Fibroblast of lung (primary cell): ENCODE measurements at regions not wholly inside any gene's neighbourhood (a gene's known extent, or its start where the extent isn't known, plus 50 kb on each side); places are given as distances from the start of the nearest gene placed in this dataset.

Source experiments
- DNase-seq, 2 donors: peaks; one replicate each; pipeline versions ENCODE4 v3.0.0 to v3.0.0-alpha.2; 2010; ENCODE audit warnings: low read depth in 2 of 2
- H2AFZ ChIP-seq: 2 replicates; pipeline ENCODE4 v1.5.1; 2012; ENCODE audit warnings: low read length, control low read depth, inconsistent platforms
- H3K27ac ChIP-seq: 2 replicates; pipeline ENCODE4 v1.5.1; 2011; ENCODE audit warnings: low read length, control low read depth; ENCODE audit not compliant: insufficient read depth
- H3K27me3 ChIP-seq: 2 replicates; pipeline ENCODE4 v1.5.1; 2011; ENCODE audit warnings: mild to moderate bottlenecking, low read length; ENCODE audit not compliant: control insufficient read depth, insufficient read depth
- H3K36me3 ChIP-seq: 2 replicates; pipeline ENCODE4 v1.5.1; 2011; ENCODE audit warnings: low read length; ENCODE audit not compliant: control insufficient read depth, insufficient read depth
- H3K4me1 ChIP-seq: 2 replicates; pipeline ENCODE4 v1.5.1; 2011; ENCODE audit warnings: low read length; ENCODE audit not compliant: control insufficient read depth, insufficient read depth; ENCODE audit errors: extremely low read depth
- H3K4me2 ChIP-seq: 2 replicates; pipeline ENCODE4 v1.5.1; 2011; ENCODE audit warnings: low read length, control low read depth; ENCODE audit not compliant: insufficient read depth; ENCODE audit errors: extremely low read depth
- H3K4me3 ChIP-seq, 4 experiments: fragments of 200-600 bp in 1 of 4; sonication (generic) in 1 of 4; replicated peaks in 1 of 4; 2 replicates each; pipeline ENCODE4 v1.5.1; 2011 to 2016; ENCODE audit warnings: low read length in 4 of 4, low read depth in 3 of 4, mild to moderate bottlenecking in 3 of 4, control low read depth in 2 of 4, inconsistent platforms in 1 of 4, mixed read lengths in 1 of 4; ENCODE audit not compliant: insufficient read depth in 1 of 4; ENCODE audit errors: control extremely low read depth in 1 of 4
- H3K79me2 ChIP-seq: 2 replicates; pipeline ENCODE4 v1.5.1; 2012; ENCODE audit warnings: mild to moderate bottlenecking, low read length, inconsistent platforms; ENCODE audit not compliant: control insufficient read depth, insufficient read depth
- H3K9ac ChIP-seq: 2 replicates; pipeline ENCODE4 v1.5.1; 2011; ENCODE audit warnings: mild to moderate bottlenecking, low read length, control low read depth; ENCODE audit not compliant: insufficient read depth
- H3K9me3 ChIP-seq: 2 replicates; pipeline ENCODE4 v1.5.1; 2012; ENCODE audit warnings: low read depth, low read length; ENCODE audit not compliant: control insufficient read depth, insufficient read depth
- H4K20me1 ChIP-seq: 2 replicates; pipeline ENCODE4 v1.5.1; 2011; ENCODE audit warnings: low read length; ENCODE audit not compliant: control insufficient read depth, insufficient read depth; ENCODE audit errors: extremely low read depth
- EZH2 ChIP-seq: IDR thresholded peaks from 2 replicates; pipeline ENCODE4 v1.5.1; 2012; ENCODE audit warnings: low read length, control low read depth, mild to moderate bottlenecking; ENCODE audit errors: missing control alignments
- TF ChIP-seq, protein P1 (sequence below), 2 donors: IDR thresholded peaks in 1 of 2; conservative IDR thresholded peaks in 1 of 2; 1 replicate in 1 of 2; 2 replicates in 1 of 2; pipeline ENCODE4 v1.5.1; 2011 to 2012; ENCODE audit warnings: low read length in 2 of 2, control low read depth in 1 of 2, inconsistent platforms in 1 of 2, low read depth in 1 of 2, mild to moderate bottlenecking in 1 of 2

DNA sequence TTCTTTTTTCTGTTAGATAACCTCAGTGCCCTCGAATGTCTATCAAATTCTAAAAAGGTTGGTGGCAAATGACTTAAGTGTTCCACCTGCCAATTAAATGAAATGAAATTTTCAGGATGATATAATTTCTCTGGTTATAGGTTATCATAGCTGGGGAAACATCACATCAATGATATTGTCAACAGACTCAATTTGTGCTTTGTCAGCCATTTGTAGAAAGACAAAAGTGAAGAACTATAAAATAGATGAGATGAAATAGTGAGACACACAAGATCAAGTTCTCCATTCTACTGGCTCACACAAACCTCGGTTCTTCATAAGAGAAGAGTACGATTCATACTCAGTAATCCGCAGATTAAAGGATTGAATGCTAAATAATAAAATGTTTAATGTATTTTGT, 1443.2 kb upstream of the FLRT2 start:
- DNase-seq = no peak
- H3K27ac ChIP-seq = no peak overlapping the region
- H4K20me1 ChIP-seq = no peaks in the 10 kb centered on the region
- H3K4me3 ChIP-seq = no peak overlapping the region
- H3K4me2 ChIP-seq = no peak overlapping the region
- no peak overlapping the region for H2AFZ ChIP-seq
- H3K79me2 ChIP-seq = no peaks in the 10 kb centered on the region
- no peak overlapping the region for H3K9ac ChIP-seq
- H3K4me1 ChIP-seq = no peaks in the 10 kb centered on the region
- no peaks in the 10 kb centered on the region for H3K9me3 ChIP-seq
- TF ChIP-seq EZH2 = no peak
- TF ChIP-seq, protein P1, sequence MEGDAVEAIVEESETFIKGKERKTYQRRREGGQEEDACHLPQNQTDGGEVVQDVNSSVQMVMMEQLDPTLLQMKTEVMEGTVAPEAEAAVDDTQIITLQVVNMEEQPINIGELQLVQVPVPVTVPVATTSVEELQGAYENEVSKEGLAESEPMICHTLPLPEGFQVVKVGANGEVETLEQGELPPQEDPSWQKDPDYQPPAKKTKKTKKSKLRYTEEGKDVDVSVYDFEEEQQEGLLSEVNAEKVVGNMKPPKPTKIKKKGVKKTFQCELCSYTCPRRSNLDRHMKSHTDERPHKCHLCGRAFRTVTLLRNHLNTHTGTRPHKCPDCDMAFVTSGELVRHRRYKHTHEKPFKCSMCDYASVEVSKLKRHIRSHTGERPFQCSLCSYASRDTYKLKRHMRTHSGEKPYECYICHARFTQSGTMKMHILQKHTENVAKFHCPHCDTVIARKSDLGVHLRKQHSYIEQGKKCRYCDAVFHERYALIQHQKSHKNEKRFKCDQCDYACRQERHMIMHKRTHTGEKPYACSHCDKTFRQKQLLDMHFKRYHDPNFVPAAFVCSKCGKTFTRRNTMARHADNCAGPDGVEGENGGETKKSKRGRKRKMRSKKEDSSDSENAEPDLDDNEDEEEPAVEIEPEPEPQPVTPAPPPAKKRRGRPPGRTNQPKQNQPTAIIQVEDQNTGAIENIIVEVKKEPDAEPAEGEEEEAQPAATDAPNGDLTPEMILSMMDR (conservative IDR thresholded peaks at IDR 0.05 in 1 of 2, IDR thresholded peaks at IDR 0.05 in 1 of 2; ENCODE audit: low read depth in 1 of 2, low read length in 2 of 2) = no peak
- H3K36me3 ChIP-seq = no peaks in the 10 kb centered on the region
- no peaks in the 10 kb centered on the region for H3K27me3 ChIP-seq

DNA sequence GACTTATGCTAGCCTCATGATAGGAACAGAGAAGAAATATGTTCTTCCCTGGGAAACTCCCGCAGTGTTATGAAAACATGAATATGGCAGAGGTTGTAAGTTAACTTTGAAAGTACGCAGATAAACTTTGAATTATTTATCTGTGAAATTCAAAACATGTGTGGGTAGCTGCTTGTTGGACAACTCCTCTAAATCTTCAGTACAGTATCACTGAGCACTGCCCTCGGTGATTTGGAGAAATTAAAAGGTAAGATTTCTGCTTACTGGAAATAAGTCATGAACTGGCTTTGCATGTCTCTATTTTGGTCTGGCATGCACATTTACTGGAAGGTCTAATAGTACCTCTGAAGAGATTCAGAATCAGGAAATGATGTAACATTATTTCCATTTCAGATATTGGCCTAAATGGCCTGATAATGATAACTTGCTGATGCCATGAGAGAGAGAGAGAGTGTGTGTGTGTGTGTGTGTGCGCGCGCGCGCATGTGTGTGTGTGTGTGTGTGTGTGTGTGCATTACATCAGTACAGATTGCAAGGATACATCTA, 1441.9 kb upstream of the FLRT2 start:
- no peak for TF ChIP-seq EZH2
- peak in 1 of 2 donors; percentile 62 for DNase-seq
- H3K4me3 ChIP-seq = no peak overlapping the region
- no peak overlapping the region for H3K9ac ChIP-seq
- no peaks in the 10 kb centered on the region for H4K20me1 ChIP-seq
- no peaks in the 10 kb centered on the region for H3K4me1 ChIP-seq
- no peaks in the 10 kb centered on the region for H3K27me3 ChIP-seq
- no peak overlapping the region for H3K27ac ChIP-seq
- no peaks in the 10 kb centered on the region for H3K36me3 ChIP-seq
- no peaks in the 10 kb centered on the region for H3K79me2 ChIP-seq
- H3K9me3 ChIP-seq = no peaks in the 10 kb centered on the region
- no peak overlapping the region for H3K4me2 ChIP-seq
- H2AFZ ChIP-seq = no peak overlapping the region

DNA sequence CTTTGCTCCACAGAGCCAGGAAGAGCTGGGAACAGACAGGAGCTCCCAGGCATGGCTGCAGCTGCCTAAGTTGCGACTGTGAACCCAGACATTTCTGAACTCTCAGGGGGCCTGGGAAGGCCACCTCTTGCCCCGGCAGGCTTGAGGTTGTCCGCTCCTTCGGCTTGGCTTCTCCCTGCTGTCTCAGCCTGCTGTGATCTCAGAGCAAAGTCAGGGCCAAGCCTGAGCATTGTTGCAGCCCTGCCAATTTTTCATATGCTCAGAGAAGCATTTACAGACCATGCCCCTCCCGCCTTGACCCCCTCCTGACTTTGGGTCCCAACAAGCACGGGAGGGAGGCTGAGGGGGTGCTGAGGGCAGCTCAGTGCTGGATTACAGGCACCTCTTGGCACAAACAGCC, 1439.1 kb upstream of the FLRT2 start:
- no peaks in the 10 kb centered on the region for H3K9me3 ChIP-seq
- no peak overlapping the region for H3K9ac ChIP-seq
- no peak overlapping the region for H3K27ac ChIP-seq
- H2AFZ ChIP-seq = no peak overlapping the region
- no peak overlapping the region for H3K4me3 ChIP-seq
- H3K4me1 ChIP-seq = no peaks in the 10 kb centered on the region
- H3K27me3 ChIP-seq = no peaks in the 10 kb centered on the region
- H3K79me2 ChIP-seq = no peaks in the 10 kb centered on the region
- H3K36me3 ChIP-seq = no peaks in the 10 kb centered on the region
- DNase-seq = no peak
- H4K20me1 ChIP-seq = no peaks in the 10 kb centered on the region
- TF ChIP-seq, protein P1 (conservative IDR thresholded peaks at IDR 0.05 in 1 of 2, IDR thresholded peaks at IDR 0.05 in 1 of 2; ENCODE audit: low read depth in 1 of 2, low read length in 2 of 2) = no peak
- TF ChIP-seq EZH2 = no peak
- H3K4me2 ChIP-seq = no peak overlapping the region
